B cell (primary cell): ENCODE measurements at regions not wholly inside any gene's neighbourhood (a gene's known extent, or its start where the extent isn't known, plus 50 kb on each side); places are given as distances from the start of the nearest gene placed in this dataset.

Experiments
- ATAC-seq: fragments of 200-7000 bp; cut with Tn5 transposase; one replicate; pipeline ENCODE4 v1.10.0; 2021; ENCODE audit warnings: low read depth, mild to moderate bottlenecking, moderate number of reproducible peaks, moderate library complexity
- CTCF ChIA-PET: fragments of 350-600 bp; sonication (Branson Sonifier 250); formaldehyde crosslinking; loops from one replicate; lab custom pipeline; 2021; ENCODE audit warnings: antibody characterized with exemption, inconsistent platforms; lab: Charles Lee
- POLR2A ChIA-PET: fragments of 350-600 bp; sonication (Branson Sonifier 250); formaldehyde crosslinking; loops from one replicate; lab custom pipeline; 2021; ENCODE audit warnings: antibody characterized with exemption; lab: Charles Lee
- DNase-seq: peaks from one replicate; pipeline ENCODE4 v3.0.0; 2013
- H2AFZ ChIP-seq: 2 replicates; pipeline ENCODE4 v1.6.1; 2012; ENCODE audit warnings: mild to moderate bottlenecking, low read depth, low read length; ENCODE audit not compliant: insufficient read depth, poor library complexity, severe bottlenecking
- H3K27ac ChIP-seq, 2 donors: 1 replicate in 1 of 2; 2 replicates in 1 of 2; pipeline ENCODE4 v1.5.1; 2012 to 2013; ENCODE audit warnings: low read length in 2 of 2, mild to moderate bottlenecking in 2 of 2, moderate library complexity in 1 of 2
- H3K27me3 ChIP-seq, 4 experiments: fragments of 200-600 bp in 1 of 4; sonication (generic) in 1 of 4; replicated peaks in 1 of 4; 1 replicate in 2 of 4; 2 replicates in 2 of 4; pipeline versions ENCODE4 v1.6.1 to v1.7.0; 2013 to 2016; ENCODE audit warnings: low read length in 3 of 4, mild to moderate bottlenecking in 2 of 4, mixed read lengths in 1 of 4, moderate library complexity in 1 of 4; ENCODE audit not compliant: insufficient read depth in 4 of 4, control insufficient read depth in 3 of 4; ENCODE audit errors: control extremely low read depth in 1 of 4
- H3K36me3 ChIP-seq, 2 experiments: replicated peaks in 1 of 2; 1 replicate in 1 of 2; 2 replicates in 1 of 2; pipeline versions ENCODE4 v1.6.1 to v1.7.1; 2013; ENCODE audit warnings: low read length in 1 of 2; ENCODE audit not compliant: insufficient read depth in 2 of 2, control insufficient read depth in 1 of 2; ENCODE audit errors: control extremely low read depth in 1 of 2, extremely low read depth in 1 of 2
- H3K4me1 ChIP-seq, 2 donors: fragments of 200-600 bp in 1 of 2; sonication (generic) in 1 of 2; 1 replicate in 1 of 2; 2 replicates in 1 of 2; pipeline versions ENCODE4 v1.5.1 to v1.6.1; 2013 to 2017; ENCODE audit warnings: low read length in 2 of 2; ENCODE audit not compliant: control insufficient read depth in 2 of 2, insufficient read depth in 2 of 2
- H3K4me2 ChIP-seq: replicated peaks from 2 replicates; pipeline ENCODE3; 2012; ENCODE audit warnings: mild to moderate bottlenecking, low read depth, low read length; ENCODE audit not compliant: poor library complexity, severe bottlenecking
- H3K4me3 ChIP-seq, 5 experiments: fragments of 200-600 bp in 1 of 5; sonication (generic) in 1 of 5; 1 replicate in 3 of 5; 2 replicates in 2 of 5; pipeline versions ENCODE4 v1.5.1 to v1.7.0; 2011 to 2016; ENCODE audit warnings: low read length in 4 of 5, mild to moderate bottlenecking in 4 of 5, low read depth in 2 of 5, control low read depth in 1 of 5, moderate library complexity in 1 of 5; ENCODE audit not compliant: insufficient read depth in 1 of 5; ENCODE audit errors: control extremely low read depth in 1 of 5, extremely low read depth in 1 of 5
- H3K79me2 ChIP-seq: fragments of 200-600 bp; sonication (generic); one replicate; pipeline ENCODE4 v1.6.0; 2016; ENCODE audit warnings: low read length; ENCODE audit not compliant: control insufficient read depth, insufficient read depth
- H3K9ac ChIP-seq: fragments of 200-600 bp; sonication (generic); 2 replicates; pipeline ENCODE4 v1.6.1; 2017; ENCODE audit warnings: mild to moderate bottlenecking, low read length, moderate library complexity
- H3K9me3 ChIP-seq, 3 donors: one replicate each; pipeline versions ENCODE4 v1.6.1 to v1.7.1; 2013; ENCODE audit warnings: low read length in 2 of 3; ENCODE audit not compliant: control insufficient read depth in 2 of 3, insufficient read depth in 1 of 3; ENCODE audit errors: control extremely low read depth in 1 of 3
- H4K20me1 ChIP-seq: 2 replicates; pipeline ENCODE4 v1.6.0; 2012; ENCODE audit warnings: mild to moderate bottlenecking, low read length; ENCODE audit not compliant: insufficient read depth, control insufficient read depth, poor library complexity, severe bottlenecking
- H3K27ac Mint-ChIP-seq: one replicate; pipeline ENCODE4 v1.8.0; 2021; ENCODE audit warnings: mixed read lengths
- H3K27me3 Mint-ChIP-seq: one replicate; pipeline ENCODE4 v1.8.0; 2021; ENCODE audit warnings: mixed read lengths
- H3K4me1 Mint-ChIP-seq: one replicate; pipeline ENCODE4 v1.8.0; 2021; ENCODE audit warnings: mixed read lengths
- H3K4me3 Mint-ChIP-seq: one replicate; pipeline ENCODE4 v1.8.0; 2021; ENCODE audit warnings: mixed read lengths
- H3K9me3 Mint-ChIP-seq: one replicate; pipeline ENCODE4 v1.8.0; 2022; ENCODE audit warnings: mixed read lengths; ENCODE audit not compliant: insufficient read depth
- EZH2 ChIP-seq: IDR thresholded peaks from 2 replicates; pipeline ENCODE4 v1.6.1; 2012; ENCODE audit warnings: borderline replicate concordance, low read depth, mild to moderate bottlenecking, moderate library complexity, low read length; ENCODE audit not compliant: insufficient read depth, poor library complexity, severe bottlenecking
- WGBS: methylation state at CpG from one replicate; pipeline ENCODE4 v1.1.5; 2013; ENCODE audit warnings: missing lambda C conversion rate; ENCODE audit not compliant: insufficient coverage; 5-methylcytosine and 5-hydroxymethylcytosine counted together
- intact Hi-C: fragments of 100-400 bp; cut with micrococcal nuclease; formaldehyde crosslinking; loops from one replicate; pipeline ENCODE4 v1.10.0; 2022
- TF ChIP-seq, protein P1 (sequence below): fragments of 200-600 bp; IDR thresholded peaks from one replicate; pipeline ENCODE4 v1.8.0; 2022; ENCODE audit warnings: antibody characterized with exemption, mild to moderate bottlenecking

DNA sequence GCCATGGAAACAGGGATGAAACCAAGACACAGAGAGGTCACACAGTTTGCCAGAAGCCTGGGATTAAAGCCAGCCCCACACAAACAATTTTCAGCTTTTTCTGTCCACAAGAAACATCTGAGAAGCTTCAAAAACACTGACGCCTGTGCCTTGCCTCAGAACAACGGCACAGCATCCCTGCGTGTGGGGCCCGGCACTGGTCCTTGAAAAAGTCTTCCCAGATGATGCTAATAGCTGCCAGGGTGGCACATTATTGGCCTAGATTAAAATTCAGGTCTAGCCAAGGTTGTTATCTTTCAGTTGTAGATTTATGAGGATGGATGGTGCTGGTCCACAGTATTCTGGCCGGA is 321.4 kb downstream of the HAPSTR1 start:
- Mint-ChIP-seq H3K27ac (no peak overlapping the region), H3K27me3 (peaks cover 14% of the 10 kb centered on the region), H3K4me1 (no peaks in the 10 kb centered on the region), H3K4me3 (no peak overlapping the region), H3K9me3 (peaks cover 4% of the 10 kb centered on the region)
- CTCF ChIA-PET = no interaction called here
- no peak for TF ChIP-seq EZH2
- TF ChIP-seq, protein P1, sequence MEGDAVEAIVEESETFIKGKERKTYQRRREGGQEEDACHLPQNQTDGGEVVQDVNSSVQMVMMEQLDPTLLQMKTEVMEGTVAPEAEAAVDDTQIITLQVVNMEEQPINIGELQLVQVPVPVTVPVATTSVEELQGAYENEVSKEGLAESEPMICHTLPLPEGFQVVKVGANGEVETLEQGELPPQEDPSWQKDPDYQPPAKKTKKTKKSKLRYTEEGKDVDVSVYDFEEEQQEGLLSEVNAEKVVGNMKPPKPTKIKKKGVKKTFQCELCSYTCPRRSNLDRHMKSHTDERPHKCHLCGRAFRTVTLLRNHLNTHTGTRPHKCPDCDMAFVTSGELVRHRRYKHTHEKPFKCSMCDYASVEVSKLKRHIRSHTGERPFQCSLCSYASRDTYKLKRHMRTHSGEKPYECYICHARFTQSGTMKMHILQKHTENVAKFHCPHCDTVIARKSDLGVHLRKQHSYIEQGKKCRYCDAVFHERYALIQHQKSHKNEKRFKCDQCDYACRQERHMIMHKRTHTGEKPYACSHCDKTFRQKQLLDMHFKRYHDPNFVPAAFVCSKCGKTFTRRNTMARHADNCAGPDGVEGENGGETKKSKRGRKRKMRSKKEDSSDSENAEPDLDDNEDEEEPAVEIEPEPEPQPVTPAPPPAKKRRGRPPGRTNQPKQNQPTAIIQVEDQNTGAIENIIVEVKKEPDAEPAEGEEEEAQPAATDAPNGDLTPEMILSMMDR = no peak
- intact Hi-C loops = no loop called here
- H3K79me2 ChIP-seq = no peaks in the 10 kb centered on the region
- WGBS = 76% methylated on average over 4 of the region's 5 CpGs
- POLR2A ChIA-PET = no interaction called here
- peaks cover 0 to 3% (median 0%) of the 10 kb centered on the region in 4 experiments for H3K27me3 ChIP-seq
- H3K9ac ChIP-seq = no peak overlapping the region
- H2AFZ ChIP-seq = no peak overlapping the region
- ATAC-seq = no peak
- no peak for DNase-seq
- H3K4me1 ChIP-seq = no peaks in the 10 kb centered on the region
- no peak overlapping the region for H3K27ac ChIP-seq
- no peaks in the 10 kb centered on the region for H3K36me3 ChIP-seq
- no peaks in the 10 kb centered on the region for H4K20me1 ChIP-seq
- H3K9me3 ChIP-seq = peaks cover 0 to 5% (median 0%) of the 10 kb centered on the region in 3 donors
- no peak overlapping the region for H3K4me3 ChIP-seq
- H3K4me2 ChIP-seq = no peak overlapping the region

DNA sequence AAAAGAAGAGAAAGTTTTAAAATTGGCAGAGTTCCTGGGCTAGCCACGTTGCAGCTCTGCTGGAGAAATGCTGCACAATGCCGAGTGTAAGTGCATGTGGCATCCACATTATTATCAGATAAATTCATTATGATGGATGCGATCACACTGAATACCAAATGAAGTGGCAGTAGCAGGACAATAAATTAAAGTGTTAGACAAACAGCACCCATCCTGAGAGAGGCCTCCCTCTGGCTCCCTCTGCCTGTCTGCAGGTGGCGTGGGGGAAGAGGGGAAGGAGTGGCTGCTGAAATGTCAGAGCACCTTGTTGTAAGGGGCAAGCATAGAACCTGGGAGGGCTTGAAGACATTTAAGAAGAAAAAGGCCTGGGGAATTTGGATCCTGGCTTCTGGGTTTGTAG is 324.1 kb downstream of the HAPSTR1 start:
- CTCF ChIA-PET = no interaction called here

More for the DNA sequence above, 324.1 kb downstream of the HAPSTR1 start:
- H3K9ac ChIP-seq = no peak overlapping the region
- intact Hi-C loops = no loop called here
- no peak overlapping the region for H3K4me3 ChIP-seq
- Mint-ChIP-seq H3K9me3 (peaks cover 8% of the 10 kb centered on the region), H3K4me3 (no peak overlapping the region), H3K4me1 (no peaks in the 10 kb centered on the region), H3K27me3 (peaks cover 11% of the 10 kb centered on the region), H3K27ac (no peak overlapping the region)
- no peaks in the 10 kb centered on the region for H3K79me2 ChIP-seq
- POLR2A ChIA-PET = no interaction called here
- no peak for DNase-seq
- TF ChIP-seq, protein P1 = no peak
- no peak for TF ChIP-seq EZH2
- H3K4me2 ChIP-seq = no peak overlapping the region
- H3K36me3 ChIP-seq = no peaks in the 10 kb centered on the region
- no peaks in the 10 kb centered on the region for H4K20me1 ChIP-seq
- no peak overlapping the region for H2AFZ ChIP-seq
- no peaks in the 10 kb centered on the region for H3K27me3 ChIP-seq
- no peak overlapping the region for H3K27ac ChIP-seq
- ATAC-seq = no peak
- no peaks in the 10 kb centered on the region for H3K4me1 ChIP-seq
- H3K9me3 ChIP-seq = peaks cover 0 to 10% (median 0%) of the 10 kb centered on the region in 3 donors
- 100% methylated on average over 1 of the region's 4 CpGs for WGBS
